Right ventricle myocardium inferior (tissue), 1 donor: ENCODE measurements at regions not wholly inside any gene's neighbourhood (a gene's known extent, or its start where the extent isn't known, plus 50 kb on each side); places are given as distances from the start of the nearest gene placed in this dataset.

Experiments
- ATAC-seq: fragments of 200-7000 bp; cut with Tn5 transposase; one replicate; pipeline ENCODE4 v1.9.1; 2020; ENCODE audit warnings: mild to moderate bottlenecking, moderate library complexity
- DNase-seq: peaks from one replicate; pipeline ENCODE4 v3.0.0; 2021; ENCODE audit errors: missing footprints
- intact Hi-C: fragments of 100-400 bp; cut with DNase I; formaldehyde crosslinking; loops from one replicate; pipeline ENCODE4 v1.11.0; 2022
- donor health status: DM: no; HTN: yes; CAD: no; lungs with severe emphysema.

DNA sequence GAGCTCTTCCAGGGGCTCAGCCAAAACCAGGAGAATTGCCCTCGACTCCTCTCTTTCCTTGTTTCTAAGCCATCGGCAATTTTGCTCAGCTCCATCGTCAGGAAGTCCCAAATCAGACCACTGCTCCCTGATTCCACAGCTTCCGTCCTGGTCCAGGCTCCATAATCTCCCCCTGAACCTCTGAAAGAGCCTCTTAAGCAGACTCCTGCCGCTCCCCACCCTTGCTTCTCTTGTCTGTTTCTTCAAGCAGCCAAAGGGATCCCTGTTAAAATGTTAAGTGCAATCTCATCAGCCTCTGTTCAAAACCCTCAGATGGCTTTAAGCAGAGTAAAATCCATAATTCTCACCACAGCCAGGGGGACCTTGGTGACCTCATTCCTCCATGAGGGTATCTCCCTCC, 244.7 kb upstream of the SPTLC3 start:
- intact Hi-C loops = no loop called here

DNA sequence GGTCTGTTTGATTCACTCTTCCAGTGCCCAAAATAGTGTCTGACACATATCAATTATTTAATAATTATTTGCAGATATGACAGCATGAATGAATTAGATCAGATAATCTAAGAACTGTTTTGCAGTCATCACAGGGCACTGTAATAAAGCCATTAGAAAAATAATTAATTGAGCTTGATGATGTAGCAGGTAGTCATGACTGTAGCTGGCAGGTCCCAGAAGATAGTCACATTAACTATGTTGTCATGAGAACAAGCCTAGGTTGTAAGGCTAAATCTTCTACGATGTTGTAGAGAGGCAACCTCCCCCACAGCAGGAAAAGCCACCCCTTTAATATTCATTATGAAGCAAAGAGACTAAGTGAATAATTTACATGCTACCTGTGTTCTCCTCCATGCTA, 243.9 kb upstream of the SPTLC3 start:
- DNase-seq (no peak), ATAC-seq (no peak)
- intact Hi-C loops = no loop called here

More for the DNA sequence above, 244.7 kb upstream of the SPTLC3 start:
- ATAC-seq = no peak
- DNase-seq = no peak

DNA sequence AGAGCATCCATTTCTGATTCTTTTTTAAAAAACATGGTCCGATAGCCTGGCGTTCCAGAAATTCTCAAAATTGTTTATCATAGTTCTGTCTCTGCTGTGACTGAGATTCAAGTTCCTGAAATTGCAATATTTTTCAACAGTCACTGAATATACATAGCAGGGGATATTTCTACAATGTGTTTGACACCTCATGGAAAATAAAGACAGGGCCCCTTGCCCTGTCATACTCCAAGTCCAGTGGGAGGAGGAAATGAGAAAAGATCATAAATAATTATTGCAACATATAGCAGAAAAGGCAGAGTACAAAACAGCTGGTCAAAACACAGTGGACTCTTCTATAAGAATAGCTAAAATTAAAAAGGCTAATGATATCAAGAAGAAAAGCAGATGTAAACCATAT, 234.8 kb upstream of the SPTLC3 start:
- intact Hi-C loops = no loop called here
- ATAC-seq (no peak), DNase-seq (no peak)

DNA sequence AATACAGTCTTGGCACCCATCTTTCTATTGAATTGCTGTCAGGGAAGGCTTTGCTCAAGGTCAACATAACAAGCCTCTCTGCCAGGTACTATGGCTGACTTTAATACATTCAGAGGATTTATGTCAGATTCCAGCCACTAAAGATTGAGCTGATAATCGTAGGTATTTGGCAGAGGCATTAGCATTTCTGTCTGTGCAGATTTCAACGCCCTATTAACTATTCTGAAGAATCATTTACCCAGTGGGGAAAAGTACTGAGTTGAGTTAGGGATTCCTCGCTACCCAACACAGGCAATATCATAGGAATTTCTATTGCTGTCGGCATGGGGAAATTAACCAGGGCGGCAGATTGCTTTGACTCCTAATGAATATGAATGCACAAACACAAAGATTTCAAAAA, 233.7 kb upstream of the SPTLC3 start:
- ATAC-seq (no peak), DNase-seq (no peak)
- intact Hi-C loops = no loop called here

DNA sequence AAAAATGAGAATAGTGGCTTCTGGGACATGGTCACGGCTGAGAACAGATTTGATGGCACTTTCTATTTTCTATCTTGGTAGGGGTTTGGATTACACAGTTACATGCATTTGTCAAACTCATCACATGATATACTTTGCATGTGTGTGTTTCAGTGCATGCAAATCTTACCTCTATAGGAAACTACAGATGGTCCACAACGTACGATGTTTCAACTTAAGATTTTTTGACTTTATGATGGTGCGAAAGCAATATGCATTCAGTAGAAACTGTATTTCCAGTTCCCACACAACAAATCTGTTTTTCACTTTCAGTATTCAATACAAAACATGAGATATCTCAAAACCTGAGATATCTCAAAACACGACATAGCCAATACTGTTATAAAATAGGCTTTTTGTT, 231.8 kb upstream of the SPTLC3 start:
- ATAC-seq (no peak), DNase-seq (no peak)
- intact Hi-C loops = no loop called here

DNA sequence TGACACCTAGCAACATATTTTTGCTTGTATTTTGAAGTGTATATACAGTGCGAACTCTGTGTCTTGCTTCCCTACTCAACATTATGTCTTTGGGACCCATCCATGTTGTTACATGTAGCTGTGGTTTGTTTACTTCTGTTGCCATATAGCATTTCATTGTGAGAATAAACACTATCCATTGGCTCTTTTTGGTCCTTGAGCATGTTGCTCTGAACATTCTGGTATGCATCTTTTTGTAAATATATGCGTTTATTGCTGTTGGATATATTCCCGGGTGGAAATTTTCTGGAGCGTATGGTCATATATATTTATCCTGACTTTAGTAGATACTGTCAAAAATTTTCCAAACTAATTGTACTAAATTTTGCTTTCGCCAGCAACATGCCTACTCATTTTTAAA, 222.5 kb upstream of the SPTLC3 start:
- no peak for ATAC-seq

DNA sequence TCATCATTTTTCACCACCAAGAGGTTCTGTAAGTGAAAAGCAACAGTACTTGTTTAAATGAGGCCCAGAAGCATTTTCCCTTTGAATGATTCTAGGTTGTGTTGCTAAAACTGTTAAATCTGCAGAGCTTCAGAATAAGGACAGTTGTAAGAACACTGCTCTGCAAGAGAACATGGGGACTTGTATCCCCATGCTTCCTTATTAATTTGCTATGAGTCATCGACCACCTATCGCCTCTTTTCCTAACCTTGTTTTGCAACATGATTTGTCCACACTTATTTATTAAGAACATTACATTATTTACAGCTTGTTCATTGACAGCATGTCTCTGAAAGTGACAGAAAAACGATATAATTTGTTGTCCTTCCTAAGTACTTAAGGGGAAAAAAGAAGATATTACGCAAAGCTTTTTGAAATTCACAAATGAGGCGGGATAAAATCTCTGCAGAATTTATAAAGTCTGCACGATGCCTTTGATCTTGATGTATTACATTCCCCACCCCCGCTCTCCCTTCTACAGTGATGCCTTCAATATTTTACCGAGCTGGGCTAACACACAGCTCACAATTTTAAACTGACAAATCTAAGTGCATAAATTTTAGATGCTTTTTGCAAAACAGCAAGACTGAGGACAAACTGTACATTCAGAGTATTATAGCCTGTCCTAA, 220.0 kb upstream of the SPTLC3 start:
- intact Hi-C loops = no loop called here
- DNase-seq (no peak), ATAC-seq (no peak)

More for the DNA sequence above, 222.5 kb upstream of the SPTLC3 start:
- intact Hi-C loops = no loop called here
- DNase-seq = no peak

DNA sequence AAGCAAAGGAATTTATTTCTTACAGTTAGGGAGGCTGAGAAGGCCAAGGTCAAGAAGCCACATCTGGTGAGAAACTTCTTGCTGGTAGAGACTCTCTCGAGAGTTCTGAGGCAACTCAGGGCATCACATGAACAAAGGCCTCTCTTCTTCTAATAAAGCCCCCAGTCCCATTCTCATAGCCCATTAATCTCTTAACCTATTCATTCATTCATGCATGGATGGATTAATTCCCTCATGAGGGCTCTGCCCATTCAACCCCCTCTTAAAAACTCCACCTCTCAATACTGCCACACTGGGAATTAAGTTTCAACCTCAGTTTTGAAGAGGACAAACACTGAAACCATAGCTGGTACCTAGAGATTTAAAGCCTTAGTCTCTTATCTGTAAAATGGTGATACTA, 217.9 kb upstream of the SPTLC3 start:
- DNase-seq (no peak), ATAC-seq (no peak)
- intact Hi-C loops = no loop called here

DNA sequence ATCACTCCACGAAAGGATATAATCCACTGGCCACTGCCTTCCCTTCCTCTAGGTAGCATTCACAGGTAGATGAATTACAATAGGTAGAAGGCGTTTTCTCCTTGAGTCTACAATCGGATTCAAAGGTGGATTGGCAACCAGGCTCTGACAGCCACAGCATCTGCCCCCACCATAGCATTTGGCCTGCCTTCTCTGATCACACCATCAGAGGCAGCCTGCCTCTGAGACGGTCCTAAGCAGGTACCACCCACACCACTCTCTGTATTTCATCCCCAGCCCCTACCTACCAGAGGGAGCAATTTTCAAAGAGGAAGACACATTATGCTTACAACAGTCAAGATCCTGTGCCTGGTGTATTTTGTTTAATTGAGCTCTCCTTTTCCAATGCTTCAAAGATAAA, 210.5 kb upstream of the SPTLC3 start:
- intact Hi-C loops = no loop called here
- DNase-seq (no peak), ATAC-seq (no peak)

DNA sequence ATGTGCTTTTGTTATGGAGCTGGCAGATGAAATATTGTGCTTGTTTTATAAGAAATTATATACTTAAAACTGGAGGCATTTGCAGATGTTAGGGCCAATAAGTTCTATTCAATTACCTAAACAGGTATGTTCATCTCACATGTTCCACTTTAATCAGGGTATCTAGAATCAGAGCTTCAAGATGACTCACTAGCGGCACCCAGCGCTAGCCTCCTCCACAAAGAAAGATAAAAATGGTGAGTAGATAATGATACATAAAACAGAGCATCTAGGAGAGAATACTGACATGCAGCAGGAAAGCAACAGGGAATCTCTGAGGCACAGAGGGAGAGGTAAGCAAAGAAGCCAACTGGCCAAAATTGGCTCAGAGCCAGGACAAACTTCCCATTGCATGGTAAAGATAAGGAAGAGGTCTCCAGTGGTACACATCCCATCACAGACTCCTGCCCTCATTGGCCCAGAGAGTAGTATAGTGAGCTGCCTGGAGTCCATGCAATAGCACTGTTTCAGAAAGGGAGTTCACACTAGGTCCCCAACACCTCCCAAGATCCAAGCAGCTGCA, 200.7 kb upstream of the SPTLC3 start:
- no peak for ATAC-seq
- intact Hi-C loops = no loop called here
- DNase-seq = no peak

DNA sequence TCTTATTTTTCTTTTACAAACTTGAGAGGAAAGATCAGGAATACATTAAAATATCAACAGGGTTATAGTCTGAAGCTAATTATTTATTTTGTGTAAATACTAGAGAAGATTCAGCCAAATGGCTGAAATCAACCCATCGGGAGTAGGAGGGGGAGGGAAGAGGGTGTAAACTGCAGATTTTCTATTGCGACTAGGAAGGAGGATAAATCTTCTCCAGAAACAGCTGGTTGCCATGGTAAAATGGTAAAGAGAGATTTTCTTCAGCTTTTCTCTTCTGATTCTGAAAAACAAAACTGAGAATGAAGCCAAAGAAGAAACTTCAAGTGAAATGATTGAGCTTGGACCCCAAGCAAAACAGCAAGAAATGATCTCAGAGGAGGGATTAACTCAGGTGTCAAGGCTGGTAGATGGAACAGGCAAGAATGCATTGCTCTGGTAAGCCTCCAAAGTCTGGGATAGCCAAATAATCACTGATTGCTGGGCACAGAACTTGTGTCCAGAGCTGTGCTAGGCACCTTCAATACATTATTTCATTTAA, 193.5 kb upstream of the SPTLC3 start:
- ATAC-seq = no peak
- intact Hi-C loops = no loop called here
- DNase-seq = no peak

DNA sequence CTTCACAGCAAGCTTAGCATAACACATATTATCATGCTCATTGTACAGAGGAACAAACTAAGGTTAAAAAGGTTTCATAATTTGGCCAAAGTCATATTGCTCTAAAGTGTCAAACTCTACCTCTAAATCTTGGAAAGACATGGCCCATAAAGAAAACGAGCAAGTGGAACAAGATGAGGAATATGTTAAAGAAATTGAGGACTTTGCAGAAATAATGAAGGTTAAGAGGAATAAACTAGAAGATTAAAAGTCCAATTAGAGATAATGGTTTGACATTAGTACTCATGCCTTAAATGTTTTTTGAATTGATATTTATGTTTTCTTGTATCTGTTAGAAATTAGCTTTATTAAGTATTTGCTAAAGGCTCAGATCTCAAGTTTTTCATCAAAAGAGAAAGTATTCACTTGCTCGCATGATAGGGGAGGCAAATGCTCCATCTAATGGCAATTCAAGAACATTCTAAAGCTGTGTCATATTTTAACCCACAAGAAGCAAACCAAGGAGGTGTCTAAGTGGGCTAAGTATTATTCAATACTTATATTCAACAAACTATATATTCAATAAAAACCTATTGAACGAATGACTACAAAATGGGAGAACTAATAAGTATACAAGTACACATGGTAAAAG, 192.9 kb upstream of the SPTLC3 start:
- DNase-seq = no peak
- ATAC-seq = no peak
- intact Hi-C loops = no loop called here

DNA sequence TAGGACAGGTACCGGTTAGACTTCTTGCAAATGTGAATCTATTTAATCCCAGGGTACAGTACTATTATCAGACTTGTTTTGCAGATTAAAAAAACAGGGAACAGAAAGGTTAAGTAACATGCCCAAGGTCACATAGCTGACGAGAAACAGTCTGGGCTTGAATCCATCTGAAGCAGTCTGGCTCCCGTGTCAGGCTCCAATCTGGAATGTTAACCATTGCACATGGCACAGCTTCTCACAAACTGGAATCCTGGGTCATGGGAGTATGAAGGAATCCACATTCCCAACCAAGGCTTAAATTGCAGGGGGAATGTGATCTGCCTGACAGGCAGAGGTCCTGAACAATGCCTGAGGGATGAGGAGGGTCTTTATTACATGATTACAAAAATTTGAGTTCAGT, 187.5 kb upstream of the SPTLC3 start:
- intact Hi-C loops = no loop called here
- no peak for ATAC-seq
- DNase-seq = no peak

DNA sequence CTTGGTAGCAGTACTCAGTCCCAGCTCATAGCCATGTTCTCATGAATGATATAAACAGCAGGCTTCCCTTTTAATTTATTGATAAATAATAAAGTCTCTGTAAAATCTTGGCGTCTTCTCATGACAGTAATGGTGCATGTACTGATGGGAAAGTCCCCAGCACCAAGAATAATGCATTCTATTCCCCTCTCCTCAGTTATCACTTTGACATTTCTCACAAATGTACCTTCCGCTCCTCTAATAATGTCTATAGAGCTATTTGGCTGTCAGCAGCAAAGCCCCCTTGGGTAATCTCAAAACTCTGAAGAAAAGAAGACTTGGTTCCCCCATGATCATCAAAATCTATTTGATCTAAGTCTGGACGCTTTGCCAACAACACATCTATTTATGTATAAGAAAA, 185.0 kb upstream of the SPTLC3 start:
- intact Hi-C loops = no loop called here
- no peak for DNase-seq
- no peak for ATAC-seq

DNA sequence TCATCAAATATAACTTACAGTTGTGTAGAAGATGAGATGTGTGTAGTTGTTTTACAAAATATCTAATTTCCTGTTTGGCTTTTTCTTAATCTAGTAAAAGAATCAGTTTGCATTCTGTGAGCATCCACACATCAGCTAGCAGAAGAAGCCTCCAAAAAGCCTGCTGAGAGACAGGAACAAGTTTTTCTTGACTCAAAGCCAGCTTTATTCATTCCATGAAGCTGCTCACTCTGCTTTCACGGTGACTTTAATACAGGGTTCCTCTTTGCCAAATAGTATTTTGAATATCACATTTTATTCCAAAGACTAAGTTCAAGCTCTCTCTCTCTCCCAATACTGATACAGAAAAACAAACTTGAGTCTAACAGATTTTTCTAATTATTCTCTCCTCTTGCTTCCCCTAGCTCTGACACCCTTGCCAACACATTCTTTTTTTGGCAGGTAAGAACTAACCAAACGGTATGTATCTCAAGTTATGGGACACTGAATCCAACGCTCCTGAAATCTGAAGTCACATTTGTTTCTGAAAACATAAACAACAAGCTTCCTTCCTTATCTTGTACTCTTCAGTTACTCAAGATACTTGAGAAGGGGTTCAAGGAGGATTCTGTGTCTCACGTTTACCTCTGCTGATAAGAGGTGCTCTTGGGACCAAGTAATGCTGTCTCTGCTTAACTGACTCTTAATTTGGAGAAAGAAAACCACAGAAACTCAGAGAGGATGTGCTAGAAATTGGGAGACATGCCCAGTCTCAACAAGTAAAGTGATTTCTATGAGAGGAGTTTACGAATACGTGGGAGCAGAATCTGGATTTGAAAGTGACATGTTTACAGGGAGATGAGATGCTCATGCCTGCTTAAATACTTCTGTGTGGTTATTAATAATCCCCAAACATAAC, 184.2 kb upstream of the SPTLC3 start:
- intact Hi-C loops = no loop called here
- no peak for DNase-seq
- ATAC-seq = peak; percentile 51

DNA sequence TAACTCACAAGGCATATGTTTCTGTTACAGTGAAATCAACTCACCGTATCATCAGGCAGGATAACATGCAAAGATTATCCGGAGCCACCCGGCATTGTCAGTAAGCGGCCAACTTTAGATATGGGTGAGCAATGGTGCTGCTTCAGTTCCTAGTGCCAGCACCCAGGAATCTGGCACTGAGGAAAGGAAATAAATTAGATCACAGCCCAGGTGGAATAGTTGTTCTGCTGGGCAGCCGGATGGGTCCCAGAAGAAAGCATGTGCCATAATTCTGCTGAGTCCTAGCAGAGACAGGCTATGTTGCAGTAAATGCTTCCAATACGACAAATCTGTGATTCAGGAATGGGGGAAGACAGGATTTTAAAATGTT, 183.6 kb upstream of the SPTLC3 start:
- ATAC-seq (peak; percentile 14), DNase-seq (no peak)
- intact Hi-C loops = no loop called here

DNA sequence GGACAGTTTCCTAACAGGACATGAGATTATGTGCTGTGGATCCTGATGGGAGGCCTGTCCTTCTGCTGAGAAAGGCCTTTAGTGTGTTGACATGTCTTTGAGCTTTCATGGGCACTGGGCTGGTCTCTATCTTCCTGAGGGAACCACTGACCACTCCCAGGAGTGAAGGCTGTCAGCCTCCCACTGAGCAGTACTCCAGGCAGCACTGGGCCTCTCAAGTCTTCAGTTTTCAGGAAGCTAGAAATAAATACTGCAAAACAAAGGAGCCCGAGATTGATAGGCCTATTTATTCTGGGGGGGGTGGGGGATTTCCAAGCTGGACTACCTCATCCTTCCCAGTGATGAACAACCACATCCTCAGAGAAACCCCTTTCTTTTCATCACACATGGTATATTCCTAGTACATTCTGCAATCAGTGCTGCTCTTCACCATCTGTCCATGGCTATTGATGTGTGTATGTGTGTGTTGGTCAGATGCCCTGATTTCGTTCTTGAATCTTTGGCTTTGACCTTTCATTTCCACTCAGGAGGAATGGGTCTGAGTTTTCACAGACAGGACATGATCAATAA, 180.9 kb upstream of the SPTLC3 start:
- intact Hi-C loops = no loop called here
- ATAC-seq = no peak
- no peak for DNase-seq

DNA sequence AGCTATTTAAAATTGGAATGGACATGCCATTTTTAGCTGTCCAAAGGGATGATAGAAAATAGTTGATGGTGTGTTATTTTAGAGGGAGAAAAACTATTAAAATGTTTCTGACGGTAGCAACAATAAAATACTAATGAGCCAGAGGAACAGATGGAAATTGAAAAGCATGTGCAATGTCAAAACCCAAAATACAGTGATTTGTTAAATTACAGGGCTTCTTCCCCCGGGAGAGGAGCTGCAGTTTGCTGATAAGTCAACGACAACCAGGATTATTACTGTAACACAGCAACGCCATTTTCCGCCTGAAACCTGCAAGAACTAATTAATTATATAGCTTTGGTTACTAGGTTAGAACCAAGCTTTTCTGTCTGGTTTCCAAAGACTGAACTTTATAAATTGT, 179.6 kb upstream of the SPTLC3 start:
- DNase-seq (no peak), ATAC-seq (no peak)

DNA sequence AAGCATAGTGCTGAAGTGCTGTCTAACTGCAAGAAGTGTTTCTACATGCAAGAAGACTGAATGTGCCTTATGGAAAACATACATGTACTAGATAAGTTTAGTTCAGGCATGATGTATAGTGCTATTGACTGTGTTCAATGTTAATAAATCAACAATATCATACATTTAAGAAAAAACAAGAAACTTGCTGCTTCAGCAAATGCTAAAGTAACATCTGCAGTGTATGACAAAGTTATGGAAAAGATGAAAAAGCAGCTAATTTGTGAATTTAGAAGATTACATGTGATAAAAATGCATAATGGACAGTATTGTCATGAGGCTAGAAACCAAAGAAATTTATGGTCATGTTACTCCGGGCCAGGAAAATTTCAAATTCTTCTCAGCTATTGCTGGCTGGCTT, 174.9 kb upstream of the SPTLC3 start:
- intact Hi-C loops = no loop called here
- no peak for ATAC-seq
- DNase-seq = no peak

More for the DNA sequence above, 179.6 kb upstream of the SPTLC3 start:
- intact Hi-C loops = no loop called here
